Keratinocyte (primary cell): ENCODE measurements at regions not wholly inside any gene's neighbourhood (a gene's known extent, or its start where the extent isn't known, plus 50 kb on each side); places are given as distances from the start of the nearest gene placed in this dataset.

Source experiments
- DNase-seq: peaks from one replicate; pipeline ENCODE4 v3.0.0-alpha.2; 2011; ENCODE audit warnings: low read depth, missing footprints, low spot score
- FAIRE-seq: peaks from 2 replicates; lab custom pipeline; 2011; peaks lifted over from hg19 to GRCh38; lab: Jason Lieb, UNC
- H2AFZ ChIP-seq: 2 replicates; pipeline ENCODE4 v1.6.0; 2012; ENCODE audit warnings: low read length, control low read depth, inconsistent platforms; ENCODE audit not compliant: control insufficient read depth
- H3K27ac ChIP-seq: 2 replicates; pipeline ENCODE4 v1.5.1; 2011; ENCODE audit warnings: low read length; ENCODE audit not compliant: control insufficient read depth, insufficient read depth
- H3K27me3 ChIP-seq: 3 replicates; pipeline ENCODE4 v1.6.0; 2011; ENCODE audit warnings: low read length; ENCODE audit not compliant: control insufficient read depth, insufficient read depth; ENCODE audit errors: extremely low read depth
- H3K36me3 ChIP-seq, 2 experiments: 2 replicates in 1 of 2; 3 replicates in 1 of 2; pipeline ENCODE4 v1.5.1; 2011; ENCODE audit warnings: low read length in 2 of 2, mild to moderate bottlenecking in 1 of 2; ENCODE audit not compliant: control insufficient read depth in 2 of 2, insufficient read depth in 2 of 2; ENCODE audit errors: extremely low read depth in 1 of 2
- H3K4me1 ChIP-seq: 3 replicates; pipeline ENCODE4 v1.5.1; 2011; ENCODE audit warnings: low read length; ENCODE audit not compliant: control insufficient read depth, insufficient read depth; ENCODE audit errors: extremely low read depth
- H3K4me2 ChIP-seq: 3 replicates; pipeline ENCODE4 v1.6.0; 2011; ENCODE audit warnings: low read depth, low read length; ENCODE audit not compliant: control insufficient read depth, insufficient read depth; ENCODE audit errors: extremely low read depth
- H3K4me3 ChIP-seq, 3 experiments: fragments of 200-600 bp in 1 of 3; sonication (generic) in 1 of 3; 2 replicates in 2 of 3; 3 replicates in 1 of 3; pipeline ENCODE4 v1.5.1; 2011 to 2016; ENCODE audit warnings: low read length in 3 of 3, mild to moderate bottlenecking in 3 of 3, control low read depth in 2 of 3, inconsistent platforms in 1 of 3, low read depth in 1 of 3, mixed read lengths in 1 of 3, mixed run types in 1 of 3, moderate library complexity in 1 of 3; ENCODE audit not compliant: control insufficient read depth in 2 of 3, insufficient read depth in 2 of 3; ENCODE audit errors: extremely low read depth in 1 of 3
- H3K79me2 ChIP-seq: 2 replicates; pipeline ENCODE4 v1.6.0; 2012; ENCODE audit warnings: low read length; ENCODE audit not compliant: control insufficient read depth, insufficient read depth
- H3K9ac ChIP-seq: 3 replicates; pipeline ENCODE4 v1.6.0; 2011; ENCODE audit warnings: low read length; ENCODE audit not compliant: control insufficient read depth, insufficient read depth; ENCODE audit errors: extremely low read depth
- H3K9me1 ChIP-seq: 3 replicates; pipeline ENCODE4 v1.6.0; 2011; ENCODE audit warnings: low read length; ENCODE audit not compliant: control insufficient read depth, insufficient read depth; ENCODE audit errors: extremely low read depth
- H3K9me3 ChIP-seq: 2 replicates; pipeline ENCODE4 v1.5.1; 2012; ENCODE audit warnings: low read depth, low read length; ENCODE audit not compliant: control insufficient read depth
- H4K20me1 ChIP-seq: 3 replicates; pipeline ENCODE4 v1.6.0; 2011; ENCODE audit warnings: low read length; ENCODE audit not compliant: control insufficient read depth, insufficient read depth; ENCODE audit errors: extremely low read depth
- CTCF ChIP-seq, 3 experiments: IDR thresholded peaks in 1 of 3; conservative IDR thresholded peaks in 1 of 3; optimal IDR thresholded peaks in 1 of 3; 2 replicates in 2 of 3; 3 replicates in 1 of 3; pipeline versions ENCODE3 to v1.5.1; 2011; ENCODE audit warnings: low read length in 3 of 3, mild to moderate bottlenecking in 3 of 3, moderate library complexity in 2 of 3, control low read depth in 1 of 3, inconsistent platforms in 1 of 3; ENCODE audit not compliant: insufficient read depth in 2 of 3; ENCODE audit errors: extremely low read depth in 1 of 3
- EZH2 ChIP-seq: IDR thresholded peaks from one replicate; pipeline ENCODE4 v1.6.1; 2012; ENCODE audit warnings: inconsistent platforms, mild to moderate bottlenecking, low read length, moderate library complexity
- dilution Hi-C: fragments of 300-500 bp; cut with MboI; formaldehyde crosslinking; loops from one replicate; pipeline ENCODE4 v1.7.0; 2020; ENCODE audit warnings: low sequenced_read_pairs; ENCODE audit not compliant: extremely low pct_ligation_motif_present

- H3K27me3 ChIP-seq = no peaks in the 10 kb centered on the region
- no peak overlapping the region for H3K9ac ChIP-seq
- H4K20me1 ChIP-seq = no peaks in the 10 kb centered on the region
- H3K9me3 ChIP-seq = no peaks in the 10 kb centered on the region
- no peaks in the 10 kb centered on the region for H3K79me2 ChIP-seq
- TF ChIP-seq EZH2 = no peak
- no peak for TF ChIP-seq CTCF (optimal IDR thresholded peaks at IDR 0.05 in 1 of 3, IDR thresholded peaks at IDR 0.05 in 1 of 3, conservative IDR thresholded peaks at IDR 0.05 in 1 of 3; ENCODE audit: extremely low read depth in 1 of 3, insufficient read depth in 2 of 3, low read length in 3 of 3)
- no peak overlapping the region for H3K27ac ChIP-seq
- no peaks in the 10 kb centered on the region for H3K36me3 ChIP-seq
- no peaks in the 10 kb centered on the region for H3K4me1 ChIP-seq
- FAIRE-seq (no peak), DNase-seq (no peak)
- no peak overlapping the region for H2AFZ ChIP-seq
- dilution Hi-C loops = no loop called here
- H3K4me2 ChIP-seq = no peak overlapping the region
- no peak overlapping the region for H3K4me3 ChIP-seq
- no peaks in the 10 kb centered on the region for H3K9me1 ChIP-seq
Observed at GRCh38 chr20:52752023-52752422, 220.1 kb upstream of the TSHZ2 start.

GRCh38 chr20:52751571-52751970 lies 220.6 kb upstream of the TSHZ2 start:
- Histone ChIP-seq H3K27ac (no peak overlapping the region), H3K9me1 (no peaks in the 10 kb centered on the region), H3K9me3 (no peaks in the 10 kb centered on the region), H3K9ac (no peak overlapping the region), H3K27me3 (no peaks in the 10 kb centered on the region), H3K4me3 (no peak overlapping the region), H3K79me2 (no peaks in the 10 kb centered on the region), H4K20me1 (no peaks in the 10 kb centered on the region), H3K4me2 (no peak overlapping the region), H3K36me3 (no peaks in the 10 kb centered on the region), H3K4me1 (no peaks in the 10 kb centered on the region), H2AFZ (no peak overlapping the region)
- FAIRE-seq (no peak), DNase-seq (no peak)
- dilution Hi-C loops = no loop called here
- no peak for TF ChIP-seq EZH2
- no peak for TF ChIP-seq CTCF (optimal IDR thresholded peaks at IDR 0.05 in 1 of 3, IDR thresholded peaks at IDR 0.05 in 1 of 3, conservative IDR thresholded peaks at IDR 0.05 in 1 of 3; ENCODE audit: extremely low read depth in 1 of 3, insufficient read depth in 2 of 3, low read length in 3 of 3)
